GM11168 (cell line): ENCODE measurements at regions not wholly inside any gene's neighbourhood (a gene's known extent, or its start where the extent isn't known, plus 50 kb on each side); places are given as distances from the start of the nearest gene placed in this dataset.

ENCODE experiments used
- in situ Hi-C: fragments of 300-500 bp; cut with MboI; formaldehyde crosslinking; loops from one replicate; pipeline ENCODE4 v1.12.0; 2022; ENCODE audit warnings: low sequenced_read_pairs; ENCODE audit not compliant: unreplicated experiment

- in situ Hi-C loops = no loop called here
These were observed 337.8 kb downstream of the BTBD3 start for GRCh38 chr20:12255461-12255970.

- in situ Hi-C loops = no loop called here
These were observed 339.1 kb downstream of the BTBD3 start for GRCh38 chr20:12256806-12257205.

- in situ Hi-C loops = no loop called here
These were observed 345.1 kb downstream of the BTBD3 start for GRCh38 chr20:12262747-12263146.

GRCh38 chr20:12264711-12265110 is 347.0 kb downstream of the BTBD3 start:
- in situ Hi-C loops = no loop called here

GRCh38 chr20:12265662-12266061 is 348.0 kb downstream of the BTBD3 start:
- in situ Hi-C loops = no loop called here

GRCh38 chr20:12269579-12269978 is 351.9 kb downstream of the BTBD3 start:
- in situ Hi-C loops = no loop called here

GRCh38 chr20:12270863-12271262 is 353.2 kb downstream of the BTBD3 start:
- in situ Hi-C loops = no loop called here

GRCh38 chr20:12276011-12276673 is 358.4 kb downstream of the BTBD3 start:
- in situ Hi-C loops = no loop called here

GRCh38 chr20:12287575-12287974 is 369.9 kb downstream of the BTBD3 start:
- in situ Hi-C loops = no loop called here

GRCh38 chr20:12289465-12289864 is 371.8 kb downstream of the BTBD3 start:
- in situ Hi-C loops = no loop called here

- in situ Hi-C loops = no loop called here
These were observed 373.7 kb downstream of the BTBD3 start for GRCh38 chr20:12291386-12291785.

- in situ Hi-C loops = no loop called here
These were observed 376.2 kb downstream of the BTBD3 start for GRCh38 chr20:12293900-12294299.

GRCh38 chr20:12294678-12295077 is 377.0 kb downstream of the BTBD3 start:
- in situ Hi-C loops = no loop called here

GRCh38 chr20:12305188-12305950 is 387.7 kb downstream of the BTBD3 start:
- in situ Hi-C loops = no loop called here

GRCh38 chr20:12306107-12306506 is 388.4 kb downstream of the BTBD3 start:
- in situ Hi-C loops = no loop called here

- in situ Hi-C loops = no loop called here
These were observed 393.6 kb downstream of the BTBD3 start for GRCh38 chr20:12311094-12311865.

- in situ Hi-C loops = no loop called here
These were observed 398.0 kb downstream of the BTBD3 start for GRCh38 chr20:12315652-12316051.

- in situ Hi-C loops = no loop called here
These were observed 399.1 kb downstream of the BTBD3 start for GRCh38 chr20:12316794-12317193.

GRCh38 chr20:12317433-12317832 is 399.7 kb downstream of the BTBD3 start:
- in situ Hi-C loops = no loop called here

- in situ Hi-C loops = no loop called here
These were observed 400.4 kb downstream of the BTBD3 start for GRCh38 chr20:12318043-12318442.

- in situ Hi-C loops = no loop called here
These were observed 404.0 kb downstream of the BTBD3 start for GRCh38 chr20:12321736-12322135.
